Epithelial cell of proximal tubule (primary cell): ENCODE measurements at regions not wholly inside any gene's neighbourhood (a gene's known extent, or its start where the extent isn't known, plus 50 kb on each side); places are given as distances from the start of the nearest gene placed in this dataset.
A peak's percentile ranks its signal among the peaks of the same experiment; 100 is the strongest.
"Not testable (repeated sequence)": the region's sequence is repeated elsewhere in the genome, so short reads cannot be mapped to it uniquely, and the experiment has no call there.

Source experiments
- DNase-seq: peaks from one replicate; pipeline ENCODE4 v3.0.0-alpha.2; 2011; ENCODE audit warnings: low read depth
- H3K4me3 ChIP-seq: 2 replicates; pipeline ENCODE4 v1.5.1; 2011; ENCODE audit warnings: low read depth, mild to moderate bottlenecking, low read length
- CTCF ChIP-seq: conservative IDR thresholded peaks from 2 replicates; pipeline ENCODE4 v1.5.1; 2012; ENCODE audit warnings: low read depth, mild to moderate bottlenecking, low read length

GRCh38 chr17:72381597-72382397 lies 261.0 kb downstream of the SOX9 start:
- H3K4me3 ChIP-seq: no peak overlapping the region
- no peak for TF ChIP-seq CTCF
- no peak for DNase-seq

GRCh38 chr17:72382971-72383722 lies 262.3 kb downstream of the SOX9 start:
- no peak overlapping the region for H3K4me3 ChIP-seq
- DNase-seq: no peak
- TF ChIP-seq CTCF: no peak

GRCh38 chr17:72385475-72385874 lies 264.7 kb downstream of the SOX9 start:
- DNase-seq: no peak
- no peak overlapping the region for H3K4me3 ChIP-seq
- TF ChIP-seq CTCF: no peak

GRCh38 chr17:72386173-72386572 lies 265.4 kb downstream of the SOX9 start:
- not testable (repeated sequence) for DNase-seq, H3K4me3 ChIP-seq

- TF ChIP-seq CTCF: no peak
- no peak for DNase-seq
- no peak overlapping the region for H3K4me3 ChIP-seq
Measured at GRCh38 chr17:72386619-72387237, 265.9 kb downstream of the SOX9 start.

- peak; percentile 83 for DNase-seq
- H3K4me3 ChIP-seq: no peak overlapping the region
- TF ChIP-seq CTCF: no peak
Measured at GRCh38 chr17:72387487-72387886, 266.7 kb downstream of the SOX9 start.

GRCh38 chr17:72387969-72388368 lies 267.1 kb downstream of the SOX9 start:
- no peak for DNase-seq
- no peak for TF ChIP-seq CTCF

More at GRCh38 chr17:72387969-72388368, 267.1 kb downstream of the SOX9 start:
- no peak overlapping the region for H3K4me3 ChIP-seq
